Right cardiac atrium (tissue), 5 donors: ENCODE measurements at regions not wholly inside any gene's neighbourhood (a gene's known extent, or its start where the extent isn't known, plus 50 kb on each side); places are given as distances from the start of the nearest gene placed in this dataset.
"Not testable (repeated sequence)": the region's sequence is repeated elsewhere in the genome, so short reads cannot be mapped to it uniquely, and the experiment has no call there.

Experiments used
- ATAC-seq, 2 donors: fragments of 200-7000 bp; cut with Tn5 transposase; one replicate each; pipeline versions ENCODE4 v1.8.0 to v1.9.1; 2020; ENCODE audit warnings: moderate library complexity in 2 of 2, mild to moderate bottlenecking in 1 of 2
- DNase-seq, 3 donors: peaks; one replicate each; pipeline ENCODE4 v3.0.0-alpha.2; 2020
- H3K27ac ChIP-seq: one replicate; pipeline ENCODE4 v1.5.1; 2013; ENCODE audit warnings: mild to moderate bottlenecking, low read length, control low read depth, moderate library complexity
- H3K27me3 ChIP-seq: one replicate; pipeline ENCODE4 v1.6.1; 2013; ENCODE audit not compliant: control insufficient read depth, insufficient read depth
- H3K4me1 ChIP-seq: one replicate; pipeline ENCODE4 v1.6.1; 2013; ENCODE audit warnings: low read length; ENCODE audit not compliant: control insufficient read depth, insufficient read depth
- H3K4me3 ChIP-seq: one replicate; pipeline ENCODE4 v1.5.1; 2013; ENCODE audit warnings: low read length, control low read depth
- H3K9me3 ChIP-seq: one replicate; pipeline ENCODE4 v1.6.1; 2013; ENCODE audit warnings: low read length; ENCODE audit not compliant: control insufficient read depth
- WGBS: extraction: QIAGEN DNeasy Blood & Tissue Kit; methylation state at CpG from one replicate; pipeline ENCODE4 v1.1.7; 2013; 5-methylcytosine and 5-hydroxymethylcytosine counted together
- intact Hi-C, 4 donors: fragments of 100-400 bp; cut with DNase I; formaldehyde crosslinking; loops; one replicate each; pipeline versions ENCODE4 v1.11.0 to v1.14.0; 2022 to 2023
- donor health status: healthy with polysubstance abuse.
- donor health status: DM: no; HTN: yes; CAD: no.
- donor health status: DM: no; HTN: no; CAD: no.
- donor health status: DM: no; HTN: yes; CAD: no; lungs with severe emphysema.
- donor health status: DM: yes; HTN: yes; CAD: no.

- Histone ChIP-seq H3K9me3 (peaks cover 4% of the 10 kb centered on the region), H3K4me1 (no peaks in the 10 kb centered on the region), H3K27ac (no peak overlapping the region), H3K4me3 (no peak overlapping the region), H3K27me3 (no peaks in the 10 kb centered on the region)
- ATAC-seq (no peak), DNase-seq (no peak)
- intact Hi-C loops = no loop called here
- WGBS = 94% methylated on average over 1 of the region's 1 CpG
These were observed 78.0 kb downstream of the SEC16B start for GRCh38 chr1:177891809-177892208.

- intact Hi-C loops = no loop called here
- Histone ChIP-seq H3K4me3 (no peak overlapping the region), H3K27me3 (no peaks in the 10 kb centered on the region), H3K27ac (no peak overlapping the region), H3K4me1 (no peaks in the 10 kb centered on the region), H3K9me3 (peaks cover 4% of the 10 kb centered on the region)
- 76% methylated on average over 1 of the region's 1 CpG for WGBS
- DNase-seq (no peak), ATAC-seq (no peak)
These were observed 79.4 kb downstream of the SEC16B start for GRCh38 chr1:177890479-177890878.

GRCh38 chr1:177884479-177885021 lies 85.3 kb downstream of the SEC16B start:
- Histone ChIP-seq H3K4me1 (no peaks in the 10 kb centered on the region), H3K4me3 (no peak overlapping the region), H3K27me3 (no peaks in the 10 kb centered on the region), H3K27ac (no peak overlapping the region), H3K9me3 (no peaks in the 10 kb centered on the region)
- DNase-seq = no peak
- no peak for ATAC-seq
- intact Hi-C loops = no loop called here

- no peak for ATAC-seq
- intact Hi-C loops = no loop called here
- H3K9me3 ChIP-seq = no peaks in the 10 kb centered on the region
- no peak overlapping the region for H3K27ac ChIP-seq
- H3K27me3 ChIP-seq = no peaks in the 10 kb centered on the region
- 88% methylated on average over 3 of the region's 3 CpGs for WGBS
- no peak overlapping the region for H3K4me3 ChIP-seq
- H3K4me1 ChIP-seq = no peaks in the 10 kb centered on the region
- no peak for DNase-seq
These were observed 86.3 kb downstream of the SEC16B start for GRCh38 chr1:177883581-177883980.

- ATAC-seq (no peak), DNase-seq (no peak)
- Histone ChIP-seq H3K4me3 (no peak overlapping the region), H3K27ac (no peak overlapping the region), H3K9me3 (no peaks in the 10 kb centered on the region), H3K27me3 (no peaks in the 10 kb centered on the region), H3K4me1 (no peaks in the 10 kb centered on the region)
- 60% methylated on average over 7 of the region's 7 CpGs for WGBS
- intact Hi-C loops = no loop called here
These were observed 89.4 kb downstream of the SEC16B start for GRCh38 chr1:177880339-177880891.

GRCh38 chr1:177877086-177877485 lies 92.8 kb downstream of the SEC16B start:
- intact Hi-C loops = no loop called here
- Histone ChIP-seq H3K27me3 (no peaks in the 10 kb centered on the region), H3K4me1 (no peaks in the 10 kb centered on the region), H3K27ac (no peak overlapping the region), H3K9me3 (no peaks in the 10 kb centered on the region), H3K4me3 (no peak overlapping the region)
- 76% methylated on average over 2 of the region's 2 CpGs for WGBS
- ATAC-seq = no peak
- no peak for DNase-seq

- no peak overlapping the region for H3K4me3 ChIP-seq
- DNase-seq = no peak
- H3K9me3 ChIP-seq = no peaks in the 10 kb centered on the region
- intact Hi-C loops = no loop called here
- no peaks in the 10 kb centered on the region for H3K4me1 ChIP-seq
- H3K27ac ChIP-seq = no peak overlapping the region
- WGBS = 28% methylated on average over 5 of the region's 5 CpGs
- ATAC-seq = no peak
- H3K27me3 ChIP-seq = no peaks in the 10 kb centered on the region
These were observed 96.6 kb downstream of the SEC16B start for GRCh38 chr1:177873238-177873637.

- WGBS = 66% methylated on average over 10 of the region's 10 CpGs
- H3K27ac ChIP-seq = no peak overlapping the region
- no peaks in the 10 kb centered on the region for H3K9me3 ChIP-seq
- no peaks in the 10 kb centered on the region for H3K27me3 ChIP-seq
- ATAC-seq (no peak), DNase-seq (no peak)
- intact Hi-C loops = no loop called here
- no peak overlapping the region for H3K4me3 ChIP-seq
- H3K4me1 ChIP-seq = no peaks in the 10 kb centered on the region
These were observed 97.5 kb downstream of the SEC16B start for GRCh38 chr1:177872308-177872900.

- Histone ChIP-seq H3K4me3 (no peak overlapping the region), H3K9me3 (no peaks in the 10 kb centered on the region), H3K27ac (no peak overlapping the region), H3K27me3 (no peaks in the 10 kb centered on the region), H3K4me1 (no peaks in the 10 kb centered on the region)
- DNase-seq = no peak
- 62% methylated on average over 7 of the region's 7 CpGs for WGBS
- no peak for ATAC-seq
- intact Hi-C loops = no loop called here
These were observed 98.1 kb downstream of the SEC16B start for GRCh38 chr1:177871613-177872307.

- H3K9me3 ChIP-seq = no peaks in the 10 kb centered on the region
- no peak overlapping the region for H3K27ac ChIP-seq
- 88% methylated on average over 4 of the region's 4 CpGs for WGBS
- no peak overlapping the region for H3K4me3 ChIP-seq
- no peak for DNase-seq
- H3K27me3 ChIP-seq = no peaks in the 10 kb centered on the region
- no peaks in the 10 kb centered on the region for H3K4me1 ChIP-seq
- intact Hi-C loops = no loop called here
- ATAC-seq = no peak
These were observed 100.3 kb downstream of the SEC16B start for GRCh38 chr1:177869586-177869985.

- H3K4me3 ChIP-seq, ATAC-seq, DNase-seq, H3K9me3 ChIP-seq, H3K27me3 ChIP-seq, H3K27ac ChIP-seq, intact Hi-C loops, H3K4me1 ChIP-seq: not testable (repeated sequence)
These were observed 100.8 kb downstream of the SEC16B start for GRCh38 chr1:177869011-177869410.
